K562 (cell line): ENCODE measurements at regions not wholly inside any gene's neighbourhood (a gene's known extent, or its start where the extent isn't known, plus 50 kb on each side); places are given as distances from the start of the nearest gene placed in this dataset.

Source experiments
- ATAC-seq: fragments of 200-7000 bp; cut with Tn5 transposase; 3 replicates; pipeline ENCODE4 v1.9.1; 2020; ENCODE audit warnings: moderate library complexity
- BruUV-seq: library from RNA; stranded (reverse); fragments of 400-500 nt; replicated peaks from 2 replicates; lab custom pipeline; 2021; lab: Mats Ljungman, UMichigan
- CTCF ChIA-PET: fragments of 300-600 bp; formaldehyde crosslinking; extraction: SDS; loops from one replicate; lab custom pipeline; 2021; ENCODE audit warnings: low intra/inter-chr PET ratio; lab: Yijun Ruan, JAX
- POLR2A ChIA-PET: fragments of 300-600, 350-650 bp; sonication (Branson Sonifier 250); formaldehyde crosslinking; extraction: SDS; loops from one replicate; lab custom pipeline; 2021; ENCODE audit warnings: antibody characterized with exemption, inconsistent platforms; lab: Yijun Ruan, JAX
- DNase-seq, 4 experiments: peaks; one replicate each; pipeline versions ENCODE4 v3.0.0 to v3.0.0-alpha.2; 2011 to 2018; ENCODE audit warnings: low spot score in 3 of 4, mixed read lengths in 3 of 4; ENCODE audit errors: extremely low read depth in 1 of 4
- FAIRE-seq: peaks from 2 replicates; lab custom pipeline; 2011; peaks lifted over from hg19 to GRCh38; lab: Jason Lieb, UNC
- H2AFZ ChIP-seq: 2 replicates; pipeline ENCODE4 v1.6.0; 2011; ENCODE audit warnings: low read depth, low read length, control low read depth, inconsistent platforms
- H3K27ac ChIP-seq: fragments of 200-600 bp; 3 replicates; pipeline ENCODE4 v1.8.0; 2011; ENCODE audit warnings: low read depth, mild to moderate bottlenecking, control low read depth, inconsistent platforms, low read length, moderate library complexity, mixed read lengths; ENCODE audit errors: extremely low read depth
- H3K27me3 ChIP-seq, 2 experiments: fragments of 300-600 bp in 1 of 2; 2 replicates in 1 of 2; 3 replicates in 1 of 2; pipeline versions ENCODE4 v1.6.0 to v1.8.0; 2011; ENCODE audit warnings: inconsistent platforms in 2 of 2, low read length in 2 of 2, mild to moderate bottlenecking in 1 of 2, mixed read lengths in 1 of 2, moderate library complexity in 1 of 2; ENCODE audit not compliant: control insufficient read depth in 2 of 2, insufficient read depth in 2 of 2
- H3K36me3 ChIP-seq: fragments of 300-600 bp; 3 replicates; pipeline ENCODE4 v1.8.0; 2011; ENCODE audit warnings: mild to moderate bottlenecking, low read length, inconsistent platforms; ENCODE audit not compliant: control insufficient read depth, insufficient read depth
- H3K4me1 ChIP-seq, 2 experiments: fragments of 200-600 bp in 1 of 2; replicated peaks in 1 of 2; 2 replicates in 1 of 2; 3 replicates in 1 of 2; pipeline versions ENCODE4 v1.5.1 to v1.8.0; 2011; ENCODE audit warnings: inconsistent platforms in 2 of 2, low read length in 2 of 2, mild to moderate bottlenecking in 1 of 2, mixed read lengths in 1 of 2, moderate library complexity in 1 of 2; ENCODE audit not compliant: control insufficient read depth in 2 of 2, insufficient read depth in 2 of 2
- H3K4me2 ChIP-seq: 2 replicates; pipeline ENCODE4 v1.6.1; 2011; ENCODE audit warnings: low read length, control low read depth, inconsistent platforms, mixed read lengths; ENCODE audit not compliant: insufficient read depth
- H3K4me3 ChIP-seq: fragments of 200-600 bp; sonication (generic), shearing (Covaris generic); 2 replicates; pipeline ENCODE4 v1.5.1; 2016; ENCODE audit warnings: control low read depth, inconsistent platforms
- H3K79me2 ChIP-seq: fragments of 200-600 bp; 3 replicates; pipeline ENCODE4 v1.8.0; 2011; ENCODE audit warnings: low read length, inconsistent platforms; ENCODE audit not compliant: control insufficient read depth, insufficient read depth
- H3K9ac ChIP-seq, 2 experiments: 2 replicates each; pipeline versions ENCODE4 v1.6.0 to v1.6.1; 2011; ENCODE audit warnings: low read depth in 2 of 2, low read length in 2 of 2, control low read depth in 1 of 2, inconsistent platforms in 1 of 2, mild to moderate bottlenecking in 1 of 2, mixed read lengths in 1 of 2; ENCODE audit not compliant: insufficient read depth in 1 of 2
- H3K9me1 ChIP-seq: one replicate; pipeline ENCODE4 v1.6.0; 2011; ENCODE audit warnings: inconsistent platforms, mild to moderate bottlenecking, low read length, moderate library complexity; ENCODE audit not compliant: control insufficient read depth, insufficient read depth
- H3K9me3 ChIP-seq: replicated peaks from 2 replicates; pipeline ENCODE4 v1.5.1; 2011; ENCODE audit warnings: low read depth, low read length, inconsistent platforms; ENCODE audit not compliant: control insufficient read depth, insufficient read depth
- H4K20me1 ChIP-seq: replicated peaks from 2 replicates; pipeline ENCODE4 v1.6.1; 2011; ENCODE audit warnings: low read length, inconsistent platforms, mixed read lengths; ENCODE audit not compliant: control insufficient read depth, insufficient read depth
- GMEB1 ChIP-seq: fragments of 250-450 bp; sonication (Bioruptor Pico); IDR thresholded peaks from 2 replicates; pipeline ENCODE4 v1.4.0; 2020; ENCODE audit warnings: mild to moderate bottlenecking
- GTF2E2 ChIP-seq: fragments of 200-800 bp; sonication (Bioruptor generic); IDR thresholded peaks from 2 replicates; pipeline ENCODE4 v1.6.1; 2016; ENCODE audit warnings: missing genetic modification characterization, missing compliant biosample characterization
- HES1 ChIP-seq: fragments of 450-650 bp; IDR thresholded peaks from 2 replicates; pipeline ENCODE4 v1.6.1; 2016; ENCODE audit warnings: low read depth, mild to moderate bottlenecking, moderate library complexity
- MITF ChIP-seq: IDR thresholded peaks from 2 replicates; pipeline ENCODE4 v1.6.1; 2014; ENCODE audit warnings: antibody characterized with exemption
- MYNN ChIP-seq, 2 experiments: sonication (generic); formaldehyde crosslinking in 1 of 2; IDR thresholded peaks; 2 replicates each; pipeline versions ENCODE4 v1.5.0 to v1.6.1; 2016 to 2020; ENCODE audit warnings: antibody characterized with exemption in 1 of 2, missing genetic modification reagents in 1 of 2
- NR3C1 ChIP-seq: sonication (generic); formaldehyde crosslinking; IDR thresholded peaks from 2 replicates; pipeline ENCODE4 v1.8.1; 2022; ENCODE audit warnings: missing genetic modification reagents
- TEAD2 ChIP-seq: fragments of 450-650 bp; IDR thresholded peaks from 2 replicates; pipeline ENCODE4 v1.6.1; 2016; ENCODE audit warnings: missing genetic modification characterization, control low read depth, missing compliant biosample characterization
- TFE3 ChIP-seq: fragments of 450-650 bp; formaldehyde crosslinking; IDR thresholded peaks from 2 replicates; pipeline ENCODE4 v1.4.0; 2020; ENCODE audit warnings: mild to moderate bottlenecking, mixed read lengths
- TRIM28 ChIP-seq: fragments of 450-650 bp; IDR thresholded peaks from 2 replicates; pipeline ENCODE4 v1.6.1; 2017
- ZFP91 ChIP-seq: sonication (generic); formaldehyde crosslinking; IDR thresholded peaks from 2 replicates; pipeline ENCODE4 v1.8.0; 2022; ENCODE audit warnings: mild to moderate bottlenecking, missing genetic modification reagents
- ZNF121 ChIP-seq: sonication (generic); formaldehyde crosslinking; conservative IDR thresholded peaks from 2 replicates; pipeline ENCODE4 v1.8.0; 2022; ENCODE audit warnings: missing genetic modification reagents
- ZNF512 ChIP-seq: IDR thresholded peaks from 2 replicates; pipeline ENCODE4 v1.6.1; 2016; ENCODE audit warnings: missing genetic modification characterization, missing compliant biosample characterization
- ZNF76 ChIP-seq: fragments of 250-450 bp; sonication (Bioruptor Pico); IDR thresholded peaks from 2 replicates; pipeline ENCODE4 v1.4.0; 2020; ENCODE audit warnings: mild to moderate bottlenecking, moderate library complexity, borderline replicate concordance
- WGBS: fragments of 100-300 bp; shearing (Covaris generic); methylation state at CpG from one replicate; pipeline ENCODE4 v1.1.6; 2016; ENCODE audit warnings: low coverage, mixed read lengths; ENCODE audit not compliant: insufficient coverage; ENCODE audit errors: missing lambda C conversion rate; 5-methylcytosine and 5-hydroxymethylcytosine counted together
- in situ Hi-C: fragments of 300-500 bp; cut with MboI; formaldehyde crosslinking; loops from 4 replicates; pipeline ENCODE4 v1.15.0; 2018; ENCODE audit warnings: inconsistent platforms, mixed read lengths
- intact Hi-C: fragments of 100-400 bp; cut with micrococcal nuclease; formaldehyde crosslinking; loops from 2 replicates; pipeline ENCODE4 v1.14.2; 2022

GRCh38 chr2:109702250-109702985, 88.3 kb downstream of the SOWAHC start:
- Histone ChIP-seq H3K9me3 (no peaks in the 10 kb centered on the region), H3K27me3 (peaks cover 0 to 16% of the 10 kb centered on the region in 2 experiments; a peak in 1 of 5 replicates), H3K4me3 (no peak overlapping the region), H3K36me3 (no peaks in the 10 kb centered on the region), H3K9ac (no peak overlapping the region), H4K20me1 (no peaks in the 10 kb centered on the region), H3K4me1 (no peaks in the 10 kb centered on the region), H3K27ac (no peak overlapping the region), H3K9me1 (no peaks in the 10 kb centered on the region), H2AFZ (no peak overlapping the region), H3K4me2 (no peak overlapping the region), H3K79me2 (no peaks in the 10 kb centered on the region)
- 0% methylated on average over 9 of the region's 9 CpGs for WGBS
- TF ChIP-seq MITF (no peak), ZNF512 (tag) (no peak), TRIM28 (no peak), ZFP91 (CRISPR knock-in tag) (no peak), ZNF76 (no peak), TEAD2 (tag) (no peak), ZNF121 (CRISPR knock-in tag) (no peak), GTF2E2 (tag) (no peak), GMEB1 (CRISPR knock-in tag) (no peak), HES1 (no peak), NR3C1 (no peak), MYNN (IDR thresholded peaks at IDR 0.05) (no peak), MYNN (CRISPR knock-in tag; IDR thresholded peaks at IDR 0.05) (no peak), TFE3 (CRISPR knock-in tag) (no peak)
- ChIA-PET CTCF (no interaction called here), POLR2A (no interaction called here)
- intact Hi-C loops, result no loop called here
- ATAC-seq, result no peak
- DNase-seq, result no peak
- FAIRE-seq, result no peak
- no TSS peak for BruUV-seq
- in situ Hi-C loops, result no loop called here
